ENCODE measurements at regions not wholly inside any gene's neighbourhood (a gene's known extent, or its start where the extent isn't known, plus 50 kb on each side); places are given as distances from the start of the nearest gene placed in this dataset.

DNA sequence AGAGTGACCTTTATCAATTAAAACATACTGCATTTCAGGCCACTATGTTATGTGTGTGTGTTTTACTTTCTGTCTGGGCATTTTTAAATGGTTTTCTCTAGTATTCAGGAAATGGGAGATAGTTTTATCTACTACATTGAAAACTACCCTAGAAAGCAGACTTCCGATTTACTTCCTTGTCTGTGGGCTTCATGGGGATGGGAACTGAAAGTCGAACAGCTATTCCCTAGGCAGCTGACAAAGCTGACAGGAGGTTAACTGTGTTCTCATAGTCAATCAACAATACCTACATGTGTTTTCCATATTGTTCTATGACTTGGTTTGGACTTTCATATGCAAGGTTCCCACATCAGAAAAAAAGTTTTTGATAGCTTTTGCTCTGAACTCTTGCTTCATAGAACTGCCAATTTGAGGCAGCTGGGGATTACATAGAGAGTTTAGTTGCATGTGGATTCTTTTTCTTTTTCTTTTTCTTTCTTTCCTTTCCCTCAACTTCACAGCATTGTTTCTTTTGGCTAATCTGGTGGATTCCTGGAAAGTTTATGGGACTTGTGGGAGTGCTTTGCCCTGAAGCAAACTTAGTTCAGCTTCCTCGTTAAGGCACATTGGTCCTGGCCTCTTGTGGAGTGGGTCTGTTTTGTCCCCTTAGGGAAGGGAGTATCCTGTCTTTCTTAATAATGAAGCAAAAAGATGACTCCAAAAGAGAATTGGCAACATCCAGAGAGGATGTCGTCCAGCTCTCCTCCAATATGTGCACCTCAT is 327.1 kb upstream of the GIMD1 start:
- H2BK20ac ChIP-seq (ENCODE audit: low read depth, low read length, poor library complexity, severe bottlenecking) = no peak overlapping the region
- H3K4me2 ChIP-seq (ENCODE audit: insufficient read depth, insufficient read length, low read length) = no peak overlapping the region
- no peaks in the 10 kb centered on the region for H3K23me2 ChIP-seq (ENCODE audit: insufficient read length, low read depth, low read length, poor library complexity, severe bottlenecking)
- H2BK5ac ChIP-seq (ENCODE audit: insufficient read length, low read length) = no peak overlapping the region
- H3K18ac ChIP-seq (ENCODE audit: insufficient read length, low read depth, low read length) = no peak overlapping the region
- no peaks in the 10 kb centered on the region for H4K20me1 ChIP-seq (ENCODE audit: control insufficient read depth, insufficient read depth, insufficient read length)
- H3K56ac ChIP-seq (ENCODE audit: insufficient read length, low read depth, low read length) = no peak overlapping the region
- Mint-ChIP-seq H3K27me3 (ENCODE audit: low read depth) (no peaks in the 10 kb centered on the region), H3K36me3 (ENCODE audit: insufficient read depth in 1 of 3, low read depth in 3 of 3) (no peaks in the 10 kb centered on the region), H3K27ac (no peak overlapping the region), H3K9me3 (no peaks in the 10 kb centered on the region), H3K4me3 (no peak overlapping the region), H3K4me1 (no peaks in the 10 kb centered on the region)
- no peak overlapping the region for H3K14ac ChIP-seq (ENCODE audit: insufficient read depth, low read length)
- no peaks in the 10 kb centered on the region for H3K9me3 ChIP-seq (ENCODE audit: control insufficient read depth, low read depth, low read length)
- no CpG with 5 or more reads among the region's 4 CpGs for WGBS (ENCODE audit: extremely low coverage, insufficient read length, low lambda C conversion rate)
- H2BK120ac ChIP-seq (ENCODE audit: low read depth, low read length, poor library complexity, severe bottlenecking) = no peak overlapping the region
- no peak overlapping the region for H2AFZ ChIP-seq (ENCODE audit: low read length)
- H3K79me2 ChIP-seq (ENCODE audit: insufficient read depth, low read length) = no peaks in the 10 kb centered on the region
- H2BK15ac ChIP-seq (ENCODE audit: low read depth, low read length) = no peak overlapping the region
- H2AK5ac ChIP-seq (ENCODE audit: insufficient read length, low read length) = no peak overlapping the region
- H3K27ac ChIP-seq (ENCODE audit: insufficient read length, low read depth, low read length) = no peak overlapping the region
- H3K4ac ChIP-seq (ENCODE audit: low read depth, low read length) = no peak overlapping the region
- no peaks in the 10 kb centered on the region for H3K4me1 ChIP-seq (ENCODE audit: insufficient read depth, low read length)
- H3K9ac ChIP-seq (ENCODE audit: extremely low read depth, insufficient read length, low read length) = no peak overlapping the region
- H4K5ac ChIP-seq (ENCODE audit: insufficient read length, low read depth, low read length) = no peak overlapping the region
- no peak for DNase-seq
- no peak overlapping the region for H4K8ac ChIP-seq (replicated peaks; ENCODE audit: insufficient read length, low read depth, low read length)
- H2BK12ac ChIP-seq (ENCODE audit: insufficient read length, low read depth, low read length) = no peak overlapping the region
- H3K27me3 ChIP-seq (ENCODE audit: insufficient read depth, low read length) = no peaks in the 10 kb centered on the region
- H3T11ph ChIP-seq (ENCODE audit: low read length) = no peak overlapping the region
- H3K79me1 ChIP-seq (ENCODE audit: insufficient read depth, low read depth, low read length, poor library complexity, severe bottlenecking) = no peaks in the 10 kb centered on the region
- TF ChIP-seq CTCF (conservative IDR thresholded peaks at IDR 0.05) = no peak
- H4K91ac ChIP-seq (ENCODE audit: insufficient read length, low read depth, low read length) = no peak overlapping the region
- H3K23ac ChIP-seq (ENCODE audit: insufficient read length, low read depth, low read length) = no peak overlapping the region

Measured in H9 (cell line).